RKO (cell line): ENCODE measurements at regions not wholly inside any gene's neighbourhood (a gene's known extent, or its start where the extent isn't known, plus 50 kb on each side); places are given as distances from the start of the nearest gene placed in this dataset.
"Not testable (repeated sequence)": the region's sequence is repeated elsewhere in the genome, so short reads cannot be mapped to it uniquely, and the experiment has no call there.

Source experiments
- DNase-seq: peaks from one replicate; pipeline ENCODE4 v3.0.0-alpha.2; 2016; ENCODE audit warnings: low spot score

GRCh38 chr13:39893808-39894207 lies 238.3 kb downstream of the COG6 start:
- no peak for DNase-seq

- no peak for DNase-seq
Measured at GRCh38 chr13:39894586-39894985, 239.1 kb downstream of the COG6 start.

DNA sequence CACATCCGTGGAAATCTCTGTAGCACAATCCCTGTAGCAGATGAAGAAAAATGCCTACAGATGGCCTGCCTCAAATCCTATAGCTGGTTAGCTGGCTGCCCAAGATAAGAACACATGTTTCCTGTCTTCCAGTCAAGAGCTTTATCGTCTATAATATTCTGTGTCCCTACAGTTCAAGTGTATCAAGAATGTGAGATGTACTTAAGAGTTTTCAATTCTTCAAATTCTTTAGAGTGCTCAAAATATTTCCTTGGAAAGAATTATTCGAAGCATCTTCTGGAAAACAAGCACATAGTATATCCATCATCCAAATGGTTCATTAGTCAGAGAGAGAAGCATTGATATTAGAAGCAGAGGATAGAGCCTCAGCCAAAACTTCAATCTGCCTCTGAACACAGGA lies 239.8 kb downstream of the COG6 start:
- no peak for DNase-seq

DNA sequence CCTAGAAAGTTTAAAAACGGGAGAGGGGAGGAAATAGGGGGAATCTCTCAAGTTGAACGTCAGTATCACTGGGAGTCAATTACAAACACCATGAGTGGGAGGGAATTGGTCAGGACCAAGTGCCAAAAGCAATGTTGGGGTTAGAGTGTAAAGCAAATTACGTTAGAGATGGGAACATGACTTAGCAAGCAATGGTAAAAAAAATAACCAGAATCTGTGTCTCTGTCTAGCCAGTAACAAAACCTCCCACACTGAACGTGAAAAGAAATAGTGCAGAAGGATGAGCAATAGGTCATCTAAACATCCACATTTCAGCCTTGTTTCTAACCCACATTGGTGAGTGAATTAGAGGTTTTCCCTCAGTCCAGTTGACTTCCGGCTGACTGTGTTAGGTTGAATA lies 242.2 kb downstream of the COG6 start:
- DNase-seq, result no peak

GRCh38 chr13:39900106-39900750 lies 244.8 kb downstream of the COG6 start:
- DNase-seq, result no peak

DNA sequence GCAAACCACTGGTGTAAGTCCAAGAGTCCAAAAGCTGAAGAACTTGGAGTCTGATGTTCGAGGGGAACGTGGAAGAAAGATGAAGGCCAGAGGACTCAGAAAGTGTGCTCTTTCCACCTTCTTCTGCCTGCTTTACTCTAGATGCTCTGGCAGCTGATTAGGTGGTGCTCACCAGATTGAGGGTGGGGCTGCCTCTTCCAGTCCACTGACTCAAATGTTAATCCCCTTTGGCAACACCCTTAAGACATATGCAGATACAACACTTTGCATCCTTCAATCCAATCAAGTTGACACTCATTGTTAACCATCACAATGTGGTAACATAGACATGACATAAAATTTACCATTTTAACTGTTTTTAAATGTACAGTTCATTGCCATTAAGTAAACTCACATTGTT lies 249.5 kb downstream of the COG6 start:
- no peak for DNase-seq

GRCh38 chr13:39909634-39910033 lies 254.2 kb downstream of the COG6 start:
- no peak for DNase-seq

DNA sequence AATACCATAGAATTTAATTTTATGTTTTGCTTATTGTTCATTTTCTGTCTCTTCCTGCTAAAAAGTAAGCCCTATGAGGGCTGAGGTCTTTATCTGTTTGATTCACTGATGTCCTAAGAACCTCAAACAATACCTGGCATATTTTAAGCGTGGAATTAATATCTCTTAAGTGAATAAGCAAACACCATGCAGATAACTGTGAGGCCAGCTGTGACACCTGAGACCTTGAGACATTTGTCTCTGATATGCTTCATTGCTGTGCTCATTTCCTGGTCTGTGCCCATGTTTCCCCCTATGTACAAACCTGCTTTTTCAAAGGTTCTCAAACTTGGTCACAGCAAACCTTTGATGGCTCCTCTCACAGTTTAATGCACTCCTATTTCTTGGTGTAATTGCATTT lies 254.6 kb downstream of the COG6 start:
- DNase-seq, result no peak

- no peak for DNase-seq
Measured at GRCh38 chr13:39910833-39911232, 255.4 kb downstream of the COG6 start.

- no peak for DNase-seq
Measured at GRCh38 chr13:39913339-39913738, 257.9 kb downstream of the COG6 start.

DNA sequence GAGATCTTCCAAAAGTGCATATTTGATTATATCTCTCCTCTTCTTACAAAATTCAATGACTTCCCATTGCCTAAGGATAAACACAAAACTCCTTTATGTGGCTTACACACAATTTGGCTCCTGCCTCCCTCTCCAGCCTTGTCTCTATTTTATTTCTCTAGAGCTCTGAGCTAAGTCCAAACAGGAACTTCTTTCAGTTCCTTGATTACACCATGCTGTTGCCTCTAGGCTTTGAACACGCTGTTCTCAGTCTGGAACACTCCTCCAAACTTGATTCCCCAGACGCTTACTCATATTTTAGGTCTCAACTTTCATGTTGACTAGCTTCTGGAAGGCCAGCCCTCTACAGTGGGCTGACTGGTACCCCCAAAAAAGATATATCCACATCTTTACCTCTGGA lies 258.5 kb downstream of the COG6 start:
- DNase-seq, result no peak

GRCh38 chr13:39915418-39915817 lies 260.0 kb downstream of the COG6 start:
- no peak for DNase-seq

DNA sequence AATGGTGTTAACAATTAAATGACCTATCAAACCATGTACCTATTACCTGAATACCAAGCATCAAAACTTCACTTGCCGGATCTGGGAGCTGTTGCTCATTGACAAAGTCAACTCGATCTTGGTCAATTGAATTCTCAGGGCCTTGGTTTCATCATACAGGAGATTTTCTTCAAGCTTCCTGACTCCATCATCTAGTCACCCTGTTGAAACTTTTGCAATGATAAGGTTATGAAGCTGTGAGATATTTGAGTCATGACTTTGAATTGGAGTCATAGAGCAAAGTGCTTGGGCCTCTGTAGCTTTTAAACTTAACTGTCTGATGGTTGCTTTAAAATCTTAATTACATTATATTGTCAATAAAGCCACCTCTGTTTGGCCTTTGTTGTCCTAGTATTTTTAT lies 260.9 kb downstream of the COG6 start:
- DNase-seq, result no peak

DNA sequence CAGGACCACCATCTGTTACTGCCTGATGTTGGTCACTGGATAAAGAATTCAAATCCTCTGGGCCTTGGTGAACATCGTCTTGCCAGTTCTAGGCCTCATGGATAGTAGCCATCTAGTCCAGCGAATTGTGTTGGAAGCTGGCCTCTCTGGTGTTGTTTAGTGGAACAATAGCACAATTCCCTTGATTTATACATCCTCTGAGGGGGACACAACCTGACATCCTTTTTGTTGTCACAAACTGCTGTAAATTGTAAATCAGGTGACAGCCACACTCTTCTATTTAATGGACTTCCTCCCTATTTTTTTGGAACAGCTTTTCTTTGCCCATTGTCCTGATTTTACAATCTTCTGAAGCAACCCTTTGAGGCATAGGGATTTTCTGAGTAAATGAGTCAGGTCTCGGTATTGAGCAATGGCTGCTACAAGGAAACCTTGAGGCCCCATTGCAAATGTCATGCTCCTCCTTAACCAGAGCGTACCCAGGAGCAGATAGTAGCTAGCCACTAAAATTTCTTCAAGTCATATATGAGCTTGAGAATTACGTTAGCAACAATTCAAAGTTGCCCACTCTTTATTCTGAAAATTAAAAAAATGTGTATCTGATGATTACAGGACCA lies 263.3 kb downstream of the COG6 start:
- DNase-seq, result no peak

GRCh38 chr13:39920613-39921012 lies 265.2 kb downstream of the COG6 start:
- no peak for DNase-seq

- no peak for DNase-seq
Measured at GRCh38 chr13:39926345-39926744, 270.9 kb downstream of the COG6 start.

DNA sequence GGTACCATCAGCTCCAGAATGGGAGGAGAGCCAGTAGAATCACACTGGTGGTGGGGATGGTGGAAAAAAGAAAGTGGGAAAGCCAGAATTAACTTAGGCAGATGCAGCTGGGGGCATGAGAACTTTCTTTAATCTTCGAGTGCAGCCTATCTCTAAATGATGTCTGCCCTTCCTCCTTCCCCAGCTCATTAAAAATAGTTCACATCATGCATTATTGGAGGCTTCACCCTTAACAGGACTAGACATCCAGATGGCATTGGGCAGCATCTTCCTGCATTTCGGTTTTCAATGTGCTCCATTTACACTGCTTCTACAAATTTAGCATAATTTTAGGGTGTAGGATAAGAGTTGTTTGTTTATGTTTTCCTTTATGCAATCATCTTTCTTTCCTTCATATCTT lies 272.8 kb downstream of the COG6 start:
- no peak for DNase-seq

DNA sequence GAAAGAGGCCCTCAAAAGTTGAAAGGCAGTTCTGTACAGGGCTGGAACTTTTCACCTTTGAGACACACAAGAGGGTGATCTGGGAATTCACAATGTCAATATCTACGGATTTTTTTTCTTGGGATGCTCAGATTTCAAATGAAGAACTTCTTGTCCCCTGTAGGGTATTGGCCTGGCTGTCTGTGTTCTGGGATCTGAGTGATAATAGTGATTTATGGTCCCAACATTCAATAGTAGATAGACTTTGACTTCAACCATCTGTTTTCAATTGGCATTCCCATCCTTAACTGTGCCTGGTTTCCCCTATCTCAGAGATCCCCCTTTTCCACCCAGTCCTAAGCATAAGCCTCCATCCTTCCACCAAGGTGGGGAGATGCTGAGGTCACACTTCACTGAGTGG lies 274.1 kb downstream of the COG6 start:
- no peak for DNase-seq

- DNase-seq, result no peak
Measured at GRCh38 chr13:39930060-39930459, 274.6 kb downstream of the COG6 start.

- DNase-seq, result no peak
Measured at GRCh38 chr13:39930544-39931444, 275.3 kb downstream of the COG6 start.

DNA sequence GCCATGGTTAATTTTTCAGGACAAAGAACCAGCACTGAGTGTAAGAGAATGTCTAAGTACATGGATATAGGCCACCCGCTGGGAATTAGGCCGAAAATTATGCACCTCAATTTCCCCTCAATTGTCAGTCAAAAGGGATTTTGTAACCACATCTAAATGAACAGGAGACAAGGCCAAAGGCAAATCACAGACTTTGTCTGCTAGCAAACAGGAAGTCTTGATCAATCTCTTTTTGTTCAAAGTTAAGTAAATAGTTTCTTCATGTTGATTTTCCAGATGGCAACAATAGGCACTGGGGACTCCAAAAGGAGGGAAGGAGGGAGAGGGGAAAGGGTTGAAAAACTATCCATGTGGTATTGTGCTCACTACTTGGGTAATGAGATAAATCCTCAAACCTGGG lies 276.0 kb downstream of the COG6 start:
- no peak for DNase-seq

DNA sequence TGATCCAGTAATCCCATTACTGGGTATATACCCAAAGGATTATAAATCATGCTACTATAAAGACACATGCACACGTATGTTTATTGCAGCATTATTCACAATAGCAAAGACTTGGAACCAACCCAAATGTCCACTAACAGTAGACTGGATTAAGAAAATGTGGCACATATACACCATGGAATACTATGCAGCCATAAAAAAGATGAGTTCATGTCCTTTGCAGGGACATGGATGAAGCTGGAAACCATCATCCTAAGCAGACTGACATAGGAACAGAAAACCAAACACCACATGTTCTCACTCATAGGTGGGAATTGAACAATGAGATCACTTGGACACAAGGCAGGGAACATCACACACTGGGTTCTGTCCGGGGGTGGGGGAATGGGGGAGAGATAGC lies 277.1 kb downstream of the COG6 start:
- DNase-seq, result not testable (repeated sequence)

GRCh38 chr13:39935155-39935554 lies 279.7 kb downstream of the COG6 start:
- DNase-seq, result no peak
